ENCODE measurements at regions not wholly inside any gene's neighbourhood (a gene's known extent, or its start where the extent isn't known, plus 50 kb on each side); places are given as distances from the start of the nearest gene placed in this dataset.

GRCh38 chrX:5054852-5055251, 1173.8 kb downstream of the NLGN4X start:
- DNase-seq = no peak

GRCh38 chrX:5051831-5052491, 1176.7 kb downstream of the NLGN4X start:
- DNase-seq = peak; percentile 60

- no peak for DNase-seq
Measured at GRCh38 chrX:5042563-5042962, 1186.1 kb downstream of the NLGN4X start.

GRCh38 chrX:5031792-5032191, 1196.9 kb downstream of the NLGN4X start:
- no peak for DNase-seq

GRCh38 chrX:5015451-5015850, 1213.2 kb downstream of the NLGN4X start:
- DNase-seq = no peak

GRCh38 chrX:4994855-4995254, 1233.8 kb downstream of the NLGN4X start:
- no peak for DNase-seq

- no peak for DNase-seq
Measured at GRCh38 chrX:4978613-4979012, 1250.1 kb downstream of the NLGN4X start.

- DNase-seq = no peak
Measured at GRCh38 chrX:4971646-4972045, 1257.0 kb downstream of the NLGN4X start.

GRCh38 chrX:4964112-4964511, 1250.7 kb upstream of the PRKX start:
- no peak for DNase-seq

GRCh38 chrX:4963432-4963831, 1250.0 kb upstream of the PRKX start:
- DNase-seq = no peak

- no peak for DNase-seq
Measured at GRCh38 chrX:4944767-4945166, 1231.3 kb upstream of the PRKX start.

GRCh38 chrX:4936315-4936714, 1222.9 kb upstream of the PRKX start:
- no peak for DNase-seq

GRCh38 chrX:4935846-4936245, 1222.4 kb upstream of the PRKX start:
- DNase-seq = no peak

GRCh38 chrX:4935401-4935800, 1222.0 kb upstream of the PRKX start:
- no peak for DNase-seq

GRCh38 chrX:4932790-4933189, 1219.3 kb upstream of the PRKX start:
- no peak for DNase-seq

- DNase-seq = no peak
Measured at GRCh38 chrX:4930426-4930825, 1217.0 kb upstream of the PRKX start.

- no peak for DNase-seq
Measured at GRCh38 chrX:4925911-4926310, 1212.5 kb upstream of the PRKX start.

GRCh38 chrX:4909348-4909747, 1195.9 kb upstream of the PRKX start:
- DNase-seq = no peak

- DNase-seq = no peak
Measured at GRCh38 chrX:4905576-4905975, 1192.1 kb upstream of the PRKX start.

- DNase-seq = no peak
Measured at GRCh38 chrX:4881277-4881676, 1167.8 kb upstream of the PRKX start.

GRCh38 chrX:4878640-4879039, 1165.2 kb upstream of the PRKX start:
- no peak for DNase-seq

- no peak for DNase-seq
Measured at GRCh38 chrX:4876268-4876667, 1162.8 kb upstream of the PRKX start.

- DNase-seq = no peak
Measured at GRCh38 chrX:4851534-4851933, 1138.1 kb upstream of the PRKX start.

- no peak for DNase-seq
Measured at GRCh38 chrX:4850312-4850711, 1136.9 kb upstream of the PRKX start.

GRCh38 chrX:4844376-4844775, 1130.9 kb upstream of the PRKX start:
- DNase-seq = no peak

Data from kidney glomerular epithelial cell (primary cell).